Neural progenitor cell (in vitro differentiated cells): ENCODE measurements at regions not wholly inside any gene's neighbourhood (a gene's known extent, or its start where the extent isn't known, plus 50 kb on each side); places are given as distances from the start of the nearest gene placed in this dataset.
"Not testable (repeated sequence)": the region's sequence is repeated elsewhere in the genome, so short reads cannot be mapped to it uniquely, and the experiment has no call there.

Source experiments
- DNase-seq: peaks from one replicate; pipeline ENCODE4 v3.0.0-alpha.2; 2016; ENCODE audit warnings: low spot score
- H2AFZ ChIP-seq: fragments of 200-600 bp; sonication (generic); replicated peaks from 2 replicates; pipeline ENCODE4 v1.6.1; 2016; ENCODE audit warnings: antibody characterized with exemption
- H3F3A ChIP-seq: fragments of 200-600 bp; sonication (generic); 2 replicates; pipeline ENCODE4 v1.6.1; 2016; ENCODE audit warnings: antibody characterized with exemption, low read depth
- H3K27ac ChIP-seq: fragments of 200-600 bp; sonication (generic); 2 replicates; pipeline ENCODE4 v1.5.1; 2016; ENCODE audit warnings: mild to moderate bottlenecking
- H3K27me3 ChIP-seq: fragments of 200-600 bp; sonication (generic); 2 replicates; pipeline ENCODE4 v1.6.1; 2016; ENCODE audit warnings: mild to moderate bottlenecking, moderate library complexity
- H3K36me3 ChIP-seq: fragments of 200-600 bp; sonication (generic); 2 replicates; pipeline ENCODE4 v1.5.1; 2016
- H3K4me1 ChIP-seq: fragments of 200-600 bp; sonication (generic); 2 replicates; pipeline ENCODE4 v1.6.1; 2016; ENCODE audit warnings: mixed run types
- H3K4me2 ChIP-seq: fragments of 200-600 bp; sonication (generic); 2 replicates; pipeline ENCODE4 v1.6.1; 2016
- H3K4me3 ChIP-seq: fragments of 200-600 bp; sonication (generic); 2 replicates; pipeline ENCODE4 v1.5.1; 2016
- H3K79me2 ChIP-seq: fragments of 200-600 bp; sonication (generic); 2 replicates; pipeline ENCODE4 v1.6.1; 2016; ENCODE audit warnings: low read depth
- H3K9ac ChIP-seq: fragments of 200-600 bp; sonication (generic); 2 replicates; pipeline ENCODE4 v1.6.1; 2016
- H3K9me3 ChIP-seq: fragments of 200-600 bp; sonication (generic); 2 replicates; pipeline ENCODE4 v1.5.1; 2016; ENCODE audit warnings: low read depth
- H4K20me1 ChIP-seq: fragments of 200-600 bp; sonication (generic); 2 replicates; pipeline ENCODE4 v1.6.1; 2016; ENCODE audit warnings: low read depth
- H3K27ac Mint-ChIP-seq: 3 replicates; pipeline ENCODE4 v1.8.0; 2021; ENCODE audit warnings: mixed read lengths
- H3K27me3 Mint-ChIP-seq: 2 replicates; pipeline ENCODE4 v1.8.0; 2022; ENCODE audit warnings: low read depth, mild to moderate bottlenecking, inconsistent platforms, moderate library complexity, mixed read lengths; ENCODE audit not compliant: insufficient read depth
- H3K36me3 Mint-ChIP-seq: 3 replicates; pipeline ENCODE4 v1.8.0; 2021; ENCODE audit warnings: mixed read lengths
- H3K4me1 Mint-ChIP-seq: 3 replicates; pipeline ENCODE4 v1.8.0; 2021; ENCODE audit warnings: mixed read lengths
- H3K4me3 Mint-ChIP-seq: 3 replicates; pipeline ENCODE4 v1.8.0; 2021; ENCODE audit warnings: mild to moderate bottlenecking, moderate library complexity, mixed read lengths
- H3K9me3 Mint-ChIP-seq: 3 replicates; pipeline ENCODE4 v1.8.0; 2020; ENCODE audit warnings: mixed read lengths

DNA sequence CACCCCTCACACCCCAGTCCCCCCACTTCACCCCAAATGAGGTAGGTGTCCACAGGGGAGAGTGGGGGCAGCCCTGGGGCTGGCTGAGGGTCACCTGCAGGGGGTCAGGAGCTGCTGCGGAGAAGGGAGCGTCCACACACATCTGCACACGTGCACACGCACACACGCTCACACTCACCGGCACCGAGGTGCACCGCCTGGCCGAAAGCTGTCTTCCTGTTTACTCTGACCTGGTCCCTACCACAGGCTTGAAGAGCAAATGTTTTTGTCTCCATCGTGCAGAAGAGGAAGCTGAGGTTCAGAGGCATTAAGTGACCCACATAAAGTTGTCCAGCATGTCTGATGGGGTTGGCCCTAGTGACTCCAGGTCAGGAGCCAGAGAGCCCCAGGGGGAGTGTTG lies 4382.1 kb upstream of the TPTE start:
- not testable (repeated sequence) for H3K9ac ChIP-seq, H3K4me3 Mint-ChIP-seq, DNase-seq

DNA sequence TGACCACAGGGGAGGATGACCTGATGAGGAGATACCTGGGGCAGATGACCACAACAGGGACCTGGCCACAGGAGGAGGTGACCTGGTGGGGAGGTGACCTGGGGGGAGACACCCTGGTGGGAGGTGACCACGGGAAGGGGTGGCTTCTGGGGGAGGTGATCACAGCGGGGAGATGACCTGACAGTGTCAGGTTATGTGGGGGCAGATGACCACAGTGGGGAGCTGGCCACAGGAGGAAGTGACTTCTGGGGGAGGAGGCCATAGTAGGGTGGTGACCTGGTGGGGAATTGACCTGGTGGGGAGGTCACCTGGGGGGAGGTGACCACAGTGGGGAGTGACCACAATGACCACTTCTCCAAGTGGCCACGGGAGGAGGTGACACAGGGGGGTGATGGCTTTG lies 4381.5 kb upstream of the TPTE start:
- H2AFZ ChIP-seq, H3K4me3 ChIP-seq, H3K36me3 ChIP-seq, H3K9me3 Mint-ChIP-seq, H3K79me2 ChIP-seq, H3K4me1 ChIP-seq, H3K27me3 ChIP-seq, H3K4me3 Mint-ChIP-seq, H3K27me3 Mint-ChIP-seq, H3K36me3 Mint-ChIP-seq, H3K9ac ChIP-seq, H3K4me1 Mint-ChIP-seq, H3K27ac Mint-ChIP-seq, H4K20me1 ChIP-seq, H3K4me2 ChIP-seq, DNase-seq, H3F3A ChIP-seq, H3K27ac ChIP-seq, H3K9me3 ChIP-seq: not testable (repeated sequence)

More for the DNA sequence above, 4382.1 kb upstream of the TPTE start:
- not testable (repeated sequence) for H2AFZ ChIP-seq, H3K4me1 ChIP-seq, H3K27me3 ChIP-seq, H3F3A ChIP-seq, H3K4me3 ChIP-seq, H3K9me3 Mint-ChIP-seq, H3K9me3 ChIP-seq, H3K36me3 Mint-ChIP-seq, H3K36me3 ChIP-seq, H3K4me2 ChIP-seq, H3K79me2 ChIP-seq, H3K27ac Mint-ChIP-seq, H3K27me3 Mint-ChIP-seq, H3K4me1 Mint-ChIP-seq, H4K20me1 ChIP-seq, H3K27ac ChIP-seq

DNA sequence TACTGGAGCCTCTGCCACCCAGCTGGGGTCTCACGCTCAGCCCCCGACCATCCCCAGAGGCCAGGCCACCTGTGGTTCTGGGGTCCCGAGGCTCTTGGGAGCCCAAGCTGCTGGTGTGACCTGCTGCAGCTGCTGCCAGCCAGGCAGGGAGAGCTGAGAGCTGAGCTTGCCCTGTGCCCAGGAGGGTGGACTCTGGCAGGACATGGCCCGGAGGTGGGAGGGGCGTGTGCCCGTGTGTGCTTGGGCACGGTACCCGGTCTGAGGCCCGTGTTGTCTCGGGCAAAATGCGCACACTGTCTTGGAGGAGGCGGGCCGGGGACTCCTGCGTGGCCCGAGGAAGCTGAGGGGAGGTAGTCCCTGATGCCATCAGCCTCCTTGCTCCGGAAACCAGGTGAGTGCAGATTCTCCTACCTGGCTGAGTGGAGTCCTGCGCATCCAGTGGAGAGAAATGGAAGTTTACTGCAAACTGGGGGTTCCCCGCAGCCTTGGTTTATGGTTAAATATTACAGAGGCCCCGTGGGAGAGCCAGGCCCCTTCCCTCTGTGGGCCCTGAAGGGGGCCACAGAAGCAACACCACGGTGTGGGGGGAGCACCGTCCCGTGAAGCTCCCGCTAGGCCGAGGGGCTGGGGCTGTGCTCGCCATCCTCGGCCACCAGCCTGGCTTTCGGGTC lies 4380.8 kb upstream of the TPTE start:
- not testable (repeated sequence) for H3K79me2 ChIP-seq, H3K27me3 Mint-ChIP-seq, H3K9me3 Mint-ChIP-seq, H3K9me3 ChIP-seq, H3K4me3 ChIP-seq, H3K4me2 ChIP-seq, H3K9ac ChIP-seq, H3K4me1 ChIP-seq, H4K20me1 ChIP-seq, H3K27me3 ChIP-seq, H3K4me3 Mint-ChIP-seq, H3K36me3 Mint-ChIP-seq, H3K27ac Mint-ChIP-seq, H3K36me3 ChIP-seq, H3K4me1 Mint-ChIP-seq, H3K27ac ChIP-seq, H3F3A ChIP-seq, H2AFZ ChIP-seq, DNase-seq

DNA sequence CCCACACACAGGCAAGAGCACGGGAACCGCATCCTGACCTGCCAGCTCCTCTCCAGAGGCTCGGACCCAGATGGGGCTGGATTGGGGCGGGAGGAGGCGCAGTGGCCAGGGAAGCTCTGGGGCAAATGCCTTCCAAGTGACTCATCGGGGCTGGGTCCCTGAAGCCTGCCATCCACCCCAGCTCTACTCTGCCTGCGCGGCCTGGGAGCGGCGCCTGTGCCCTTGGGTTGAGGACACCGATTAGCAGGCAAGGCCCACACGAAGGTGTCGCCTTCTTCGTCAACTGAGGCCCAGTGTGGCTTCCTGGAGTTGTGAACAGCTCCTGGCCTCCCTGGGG lies 4380.3 kb upstream of the TPTE start:
- H3K4me3 Mint-ChIP-seq, H2AFZ ChIP-seq, H3K36me3 ChIP-seq, H3K4me1 Mint-ChIP-seq, H3K27me3 ChIP-seq, H3K4me2 ChIP-seq, H3K36me3 Mint-ChIP-seq, H3F3A ChIP-seq, H3K27ac ChIP-seq, H3K79me2 ChIP-seq, H3K9me3 ChIP-seq, H3K4me3 ChIP-seq, H3K9ac ChIP-seq, H3K27me3 Mint-ChIP-seq, H4K20me1 ChIP-seq, H3K4me1 ChIP-seq, DNase-seq, H3K27ac Mint-ChIP-seq, H3K9me3 Mint-ChIP-seq: not testable (repeated sequence)

DNA sequence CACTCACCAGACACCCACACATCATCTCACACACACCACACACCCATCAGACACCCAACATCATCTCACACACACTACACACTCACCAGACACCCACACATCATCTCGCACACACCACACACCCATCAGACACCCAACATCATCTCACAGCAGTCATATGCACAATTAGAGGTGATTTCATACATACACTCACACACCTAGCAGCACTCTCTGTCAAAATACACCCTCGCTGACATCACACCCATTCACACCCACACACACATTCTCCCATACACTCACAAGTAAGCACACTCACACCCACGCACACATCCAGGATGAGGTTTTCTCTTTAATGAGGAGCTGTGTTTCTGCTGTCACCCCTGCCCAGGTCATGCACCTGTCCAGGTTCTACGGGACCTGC lies 4368.2 kb upstream of the TPTE start:
- H3K4me1 Mint-ChIP-seq, H3K4me2 ChIP-seq, H3K79me2 ChIP-seq, H2AFZ ChIP-seq, H3K27me3 ChIP-seq, H3K9ac ChIP-seq, H3K4me1 ChIP-seq, DNase-seq, H3K36me3 ChIP-seq, H3K4me3 ChIP-seq, H3K9me3 Mint-ChIP-seq, H3K4me3 Mint-ChIP-seq, H3F3A ChIP-seq, H4K20me1 ChIP-seq, H3K27ac Mint-ChIP-seq, H3K27me3 Mint-ChIP-seq, H3K36me3 Mint-ChIP-seq, H3K9me3 ChIP-seq, H3K27ac ChIP-seq: not testable (repeated sequence)

DNA sequence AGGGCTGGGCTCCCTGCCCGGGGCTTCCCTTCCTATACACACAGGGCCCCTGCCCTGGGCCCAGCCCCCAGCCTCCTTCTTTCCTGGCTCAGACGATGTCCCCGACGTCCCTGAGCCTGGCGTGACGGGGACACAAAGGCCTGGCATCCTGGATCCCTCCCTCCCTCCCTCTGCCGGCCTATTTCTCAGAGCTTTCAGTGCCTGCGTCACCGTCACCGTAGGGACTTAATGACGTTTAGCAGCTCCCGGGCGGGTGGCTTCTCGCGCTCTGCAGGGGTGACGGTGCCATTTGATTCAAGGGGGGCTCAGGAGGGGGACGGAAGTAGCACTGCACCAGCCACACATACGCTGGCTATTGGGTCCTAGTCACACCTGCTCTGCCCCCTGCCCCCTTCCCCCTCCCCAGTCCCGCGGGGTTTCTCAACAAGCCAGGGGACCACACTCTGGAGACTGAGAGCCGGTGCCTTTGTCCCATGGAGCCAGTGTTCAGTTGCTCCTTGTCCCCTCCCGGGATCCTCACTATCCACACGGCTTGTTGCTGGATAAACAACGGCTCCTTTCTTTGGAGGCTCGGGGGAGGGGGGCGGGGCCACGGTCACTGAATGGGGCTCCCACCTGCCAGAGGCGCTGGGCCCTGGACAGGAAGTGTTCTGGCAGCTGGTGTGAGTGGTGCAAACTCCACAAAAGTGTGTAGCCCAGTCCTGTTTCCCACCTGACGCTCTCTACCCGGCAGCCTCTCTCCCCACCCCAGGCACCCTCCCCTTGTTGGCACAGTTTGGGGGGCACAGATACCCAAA lies 4366.7 kb upstream of the TPTE start:
- H3K4me1 ChIP-seq, H3K79me2 ChIP-seq, H3K9me3 ChIP-seq, H3K36me3 ChIP-seq, H3K27ac Mint-ChIP-seq, H3K9ac ChIP-seq, H3K4me3 ChIP-seq, H3K27ac ChIP-seq, H3K27me3 Mint-ChIP-seq, H3K4me1 Mint-ChIP-seq, H4K20me1 ChIP-seq, H3K27me3 ChIP-seq, DNase-seq, H3F3A ChIP-seq, H3K4me2 ChIP-seq, H3K36me3 Mint-ChIP-seq, H3K9me3 Mint-ChIP-seq, H3K4me3 Mint-ChIP-seq, H2AFZ ChIP-seq: not testable (repeated sequence)

DNA sequence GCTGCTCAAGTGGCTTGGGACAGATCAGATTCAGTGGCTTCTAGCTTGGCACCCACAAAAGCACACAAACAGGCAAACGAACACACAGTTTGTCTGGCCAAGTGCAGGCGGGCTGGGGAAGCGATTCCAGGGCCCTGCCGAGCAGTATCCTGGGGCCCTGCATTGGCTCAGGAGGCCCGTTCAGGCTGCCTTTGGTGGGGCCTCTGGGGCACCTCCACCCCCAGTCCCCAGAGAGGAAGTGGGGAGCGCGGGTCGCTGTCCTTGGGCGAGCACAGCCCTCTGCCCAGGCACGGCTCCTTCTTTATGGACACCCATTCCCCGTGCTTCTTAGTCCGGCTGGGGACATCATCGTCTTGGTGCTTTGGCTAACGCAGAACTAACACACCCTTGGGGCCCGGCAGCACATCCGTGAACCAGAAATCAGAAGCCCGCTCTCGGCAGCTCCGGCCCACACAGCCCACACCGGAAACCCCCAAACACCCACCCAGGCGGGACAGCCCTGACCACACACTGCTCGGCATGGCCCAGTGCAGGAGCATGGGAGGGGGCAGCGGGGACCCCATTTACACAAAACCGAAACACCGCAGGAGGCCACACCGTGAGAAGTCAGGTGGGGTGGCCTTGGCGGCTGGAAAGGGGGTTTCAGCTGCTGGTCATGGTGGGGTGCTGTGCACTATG lies 4364.5 kb upstream of the TPTE start:
- not testable (repeated sequence) for H3K36me3 ChIP-seq, H3K4me2 ChIP-seq, DNase-seq, H3F3A ChIP-seq, H3K79me2 ChIP-seq, H3K9me3 Mint-ChIP-seq, H3K27ac Mint-ChIP-seq, H3K9me3 ChIP-seq, H3K4me1 Mint-ChIP-seq, H3K27me3 Mint-ChIP-seq, H3K27ac ChIP-seq, H3K36me3 Mint-ChIP-seq, H3K9ac ChIP-seq, H2AFZ ChIP-seq, H3K27me3 ChIP-seq, H3K4me3 Mint-ChIP-seq, H4K20me1 ChIP-seq, H3K4me1 ChIP-seq, H3K4me3 ChIP-seq

DNA sequence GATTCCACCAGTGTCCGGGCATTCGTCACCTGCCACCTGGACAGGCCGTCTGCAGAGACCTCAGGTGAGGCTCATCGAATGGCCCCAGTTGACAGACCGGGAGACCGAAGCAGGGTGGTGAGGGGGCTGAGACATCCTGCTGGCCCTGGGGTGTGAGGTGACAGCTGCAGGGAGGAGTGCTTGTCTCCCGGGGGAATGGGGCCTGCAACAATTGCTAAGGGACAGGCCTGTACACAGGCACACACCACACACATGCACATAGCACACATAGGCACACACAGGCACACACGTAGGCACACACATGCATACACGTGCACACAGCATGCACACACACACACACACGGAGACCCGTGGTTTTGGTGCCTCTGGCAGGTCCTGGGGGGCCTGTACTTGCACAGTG lies 4363.9 kb upstream of the TPTE start:
- not testable (repeated sequence) for H3K9me3 Mint-ChIP-seq, H3K4me3 ChIP-seq, H4K20me1 ChIP-seq, H3K27me3 ChIP-seq, H3K4me1 ChIP-seq, H3K9ac ChIP-seq, H3K9me3 ChIP-seq, H3K36me3 Mint-ChIP-seq, H3K4me3 Mint-ChIP-seq, H3K27ac ChIP-seq, H2AFZ ChIP-seq, H3K27me3 Mint-ChIP-seq, H3F3A ChIP-seq, H3K27ac Mint-ChIP-seq, DNase-seq, H3K4me2 ChIP-seq, H3K79me2 ChIP-seq, H3K36me3 ChIP-seq, H3K4me1 Mint-ChIP-seq
